Heart left ventricle (tissue), 13 donors: ENCODE measurements at regions not wholly inside any gene's neighbourhood (a gene's known extent, or its start where the extent isn't known, plus 50 kb on each side); places are given as distances from the start of the nearest gene placed in this dataset.

Experiments
- CTCF ChIP-seq, 12 donors: fragments of 200-600 bp; sonication (generic) in 4 of 12; IDR thresholded peaks; one replicate each; pipeline versions ENCODE4 v1.5.0 to v1.8.0; 2018 to 2022; ENCODE audit warnings: antibody characterized with exemption in 12 of 12, mild to moderate bottlenecking in 5 of 12
- POLR2A ChIP-seq, 2 donors: fragments of 450-650 bp; IDR thresholded peaks; one replicate each; pipeline ENCODE4 v1.6.1; 2017; ENCODE audit warnings: antibody characterized with exemption in 2 of 2, mild to moderate bottlenecking in 2 of 2, moderate library complexity in 2 of 2
- donor health status: ischemic (EF 13 %, LVEDD 7.1; RV severe dilation, severe dysfunction).
- donor health status: DM: no; HTN: yes; CAD: no.
- donor health status: DM: no; HTN: no; CAD: no.
- donor health status: ischemic (EF 25% LVEDD 6.9; RV normal size, moderate dysfunction).
- donor health status: ischemic (EF 25% LVEDD 5.7; RV mildly dilated, moderate dysfunction).
- donor health status: ischemic (EF 35%, LVEDD 5.7; RV mildly dilated, moderate dysfunction).
- donor health status: nonischemic (EF 11% LVEDD 7.7; RV severe dilation, severe dysfunction).
- donor health status: DM: yes; HTN: yes; CAD: no.
- donor health status: PGD.
- donor health status: ischemic (EF 29% LVEDD 5.4; RV normal size, mild dysfunction).
- donor health status: nonischemic (EF 23%, LVEDD 6.1; RV moderate dilation, normal function).

GRCh38 chr1:221149555-221150075, 270.4 kb downstream of the HLX start:
- TF ChIP-seq CTCF (IDR thresholded peaks at IDR 0.05) (no peak), POLR2A (IDR thresholded peaks at IDR 0.05) (no peak)
